NCI-H2029 (cell line): ENCODE measurements at regions not wholly inside any gene's neighbourhood (a gene's known extent, or its start where the extent isn't known, plus 50 kb on each side); places are given as distances from the start of the nearest gene placed in this dataset.
A peak's percentile ranks its signal among the peaks of the same experiment; 100 is the strongest.
"Not testable (repeated sequence)": the region's sequence is repeated elsewhere in the genome, so short reads cannot be mapped to it uniquely, and the experiment has no call there.

Source experiments
- DNase-seq: peaks from one replicate; lab custom pipeline; 2025; lab: John Stamatoyannopoulos, UW

DNA sequence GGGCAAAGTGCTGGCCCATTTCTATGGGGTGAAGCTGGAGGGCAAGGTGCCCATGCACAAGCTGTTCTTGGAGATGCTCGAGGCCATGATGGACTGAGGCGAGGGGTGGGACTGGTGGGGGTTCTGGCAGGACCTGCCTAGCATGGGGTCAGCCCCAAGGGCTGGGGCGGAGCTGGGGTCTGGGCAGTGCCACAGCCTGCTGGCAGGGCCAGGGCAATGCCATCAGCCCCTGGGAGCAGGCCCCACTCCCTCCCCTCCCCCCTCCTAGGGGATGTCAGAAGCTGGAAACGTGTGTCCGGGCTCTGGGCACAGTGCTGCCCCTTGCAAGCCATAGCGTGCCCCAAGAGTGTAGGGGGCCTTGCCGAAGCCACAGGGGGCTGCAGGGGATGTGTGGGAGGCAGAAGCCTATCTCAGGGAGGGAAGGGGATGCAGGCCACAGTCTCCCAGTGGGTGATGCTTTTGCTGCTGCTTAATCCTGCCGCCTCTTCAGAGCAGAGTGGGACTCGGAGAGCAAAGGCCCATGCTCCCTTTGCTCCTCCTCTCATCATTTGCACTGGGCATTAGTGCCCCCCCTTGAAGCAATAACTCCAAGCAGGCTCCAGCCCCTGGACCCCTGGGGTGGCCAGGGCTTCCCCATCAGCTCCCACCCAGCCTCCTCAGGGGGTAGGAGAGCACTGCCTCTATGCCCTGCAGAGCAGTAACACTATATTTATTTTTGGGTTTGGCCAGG is 85.2 kb downstream of the MRPL57 start:
- DNase-seq = not testable (repeated sequence)

DNA sequence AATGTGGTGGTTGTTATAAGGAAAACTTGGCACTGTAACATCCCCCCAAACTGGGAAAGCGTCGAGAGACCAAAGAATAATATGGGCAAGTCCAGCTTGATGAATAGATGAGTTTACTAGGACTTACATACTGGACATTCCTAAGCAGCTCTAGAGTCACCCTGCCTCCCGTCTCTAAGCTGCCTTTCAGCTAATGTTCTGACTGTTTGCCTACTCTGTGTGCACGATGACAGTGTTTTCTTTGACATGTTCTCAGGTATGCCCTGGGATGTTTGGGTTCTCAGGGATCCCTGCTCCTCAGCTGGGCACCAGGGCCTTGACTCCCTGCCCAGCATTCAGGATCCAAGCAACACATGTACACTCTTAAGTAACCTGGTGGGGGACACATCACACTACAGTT is 87.5 kb downstream of the MRPL57 start:
- DNase-seq = not testable (repeated sequence)

DNA sequence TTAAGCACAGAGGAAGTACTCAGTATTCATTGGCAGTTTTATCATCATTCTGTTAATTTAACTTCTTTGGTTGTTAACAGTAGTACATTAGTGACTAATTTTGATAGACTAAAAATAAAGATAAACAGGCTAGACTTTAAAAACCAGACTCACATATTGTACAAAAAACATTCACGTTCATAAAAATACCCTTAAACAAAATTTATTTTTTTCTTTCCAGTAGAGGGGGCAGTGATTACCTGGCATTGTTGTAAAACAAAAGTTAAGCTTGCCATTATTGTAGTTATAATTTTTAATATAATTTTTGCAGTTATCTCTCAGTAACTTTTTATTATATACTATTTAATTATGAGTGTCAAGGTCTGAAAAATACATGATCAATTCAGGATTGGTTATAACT is 92.0 kb downstream of the MRPL57 start:
- DNase-seq = not testable (repeated sequence)

DNA sequence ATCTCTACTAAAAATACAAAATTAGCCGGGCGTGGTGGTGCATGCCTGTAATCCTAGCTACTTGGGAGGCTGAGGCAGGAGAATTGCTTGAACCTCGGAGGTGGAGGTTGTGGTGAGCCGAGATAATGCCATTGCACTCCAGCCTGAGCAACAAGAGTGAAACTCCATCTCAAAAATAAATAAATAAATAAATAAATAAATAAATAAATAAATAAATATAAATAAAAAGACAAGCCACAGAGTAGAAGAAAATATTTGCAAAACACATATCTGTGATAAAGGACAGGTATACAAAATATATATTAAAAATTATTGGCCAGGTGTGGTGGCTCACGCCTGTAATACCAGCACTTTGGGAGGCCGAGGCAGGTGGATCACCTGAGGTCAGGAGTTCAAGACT is 96.0 kb downstream of the MRPL57 start:
- DNase-seq = not testable (repeated sequence)

DNA sequence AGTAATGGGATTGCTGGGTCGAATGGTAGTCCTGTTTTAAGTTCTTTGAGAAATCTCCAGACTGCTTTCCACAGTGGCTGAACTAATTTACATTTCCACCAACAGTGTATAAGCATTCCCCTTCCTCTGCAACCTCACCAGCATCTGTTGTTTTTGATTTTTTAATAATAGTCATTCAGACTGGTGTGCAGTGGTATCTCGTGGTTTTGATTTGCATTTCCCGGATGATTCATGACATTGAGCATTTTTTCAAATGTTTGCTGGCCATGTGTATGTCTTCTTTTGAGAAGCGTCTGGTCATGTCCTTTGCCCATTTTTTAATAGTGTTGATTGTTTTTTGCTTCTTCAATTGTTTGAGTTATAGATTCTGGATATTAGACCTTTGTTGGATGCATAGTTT is 98.0 kb downstream of the MRPL57 start:
- not testable (repeated sequence) for DNase-seq

DNA sequence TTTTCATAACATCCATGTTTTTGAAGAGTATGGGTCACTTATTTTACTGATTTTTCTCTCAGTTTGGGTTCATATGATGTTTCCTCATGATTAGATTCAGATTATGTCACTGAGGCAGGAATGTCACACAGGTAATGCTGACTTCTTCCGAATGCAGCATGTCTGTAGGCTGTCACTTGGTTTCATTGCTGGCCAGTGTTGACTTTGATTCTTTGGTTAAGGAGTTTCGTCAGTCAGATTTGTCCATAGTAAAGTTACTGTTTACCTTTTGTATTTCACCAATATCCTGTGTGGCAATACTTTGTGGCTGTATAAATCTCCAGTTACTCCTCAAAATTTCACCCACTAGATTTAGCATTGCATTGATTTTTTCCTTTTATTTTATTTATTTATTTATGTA is 105.6 kb downstream of the MRPL57 start:
- no peak for DNase-seq

DNA sequence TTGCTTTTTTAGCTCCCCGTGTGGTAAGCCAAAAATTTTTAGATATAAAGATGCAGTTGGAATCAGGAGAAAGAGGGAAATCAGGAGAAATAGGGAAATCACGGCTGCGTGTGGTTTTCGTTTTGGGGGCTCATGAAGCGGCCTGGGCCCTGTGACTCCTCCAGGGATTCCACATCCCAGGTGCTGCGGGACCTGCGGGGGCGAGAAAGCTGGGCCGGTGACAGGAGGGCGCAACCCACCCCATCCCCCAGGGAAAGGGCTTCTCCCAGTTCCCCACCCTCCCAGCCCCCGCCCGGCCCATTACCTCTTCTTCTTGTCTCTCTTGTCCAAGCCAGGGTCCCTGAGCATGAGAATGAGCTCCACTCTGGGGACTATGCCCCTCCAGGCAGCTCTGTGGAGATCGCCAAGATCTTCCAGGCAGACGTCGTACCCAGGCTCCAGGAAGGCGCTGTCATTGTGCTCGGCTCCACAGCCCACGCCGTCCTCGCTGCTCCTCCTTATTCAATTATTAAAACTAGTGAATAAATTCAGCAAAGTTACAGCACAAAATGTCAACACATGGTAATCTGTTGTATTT is 111.0 kb downstream of the MRPL57 start:
- DNase-seq = no peak

DNA sequence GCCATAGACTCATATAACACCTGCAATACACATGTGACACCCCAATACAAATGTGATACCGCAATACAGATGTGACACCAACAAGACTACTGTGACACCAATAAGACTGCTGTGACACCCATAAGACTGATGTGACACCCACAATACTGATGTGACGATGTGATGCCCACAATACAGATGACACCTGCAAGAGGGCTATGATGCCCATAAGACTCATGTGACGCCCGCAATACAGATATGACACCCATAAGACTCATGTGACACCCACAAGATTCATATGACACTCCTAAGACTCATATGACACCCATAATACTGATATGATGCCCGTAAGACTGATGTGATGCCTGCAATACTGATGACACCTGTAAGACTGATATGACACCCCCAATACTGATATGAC is 113.0 kb downstream of the MRPL57 start:
- DNase-seq = no peak

DNA sequence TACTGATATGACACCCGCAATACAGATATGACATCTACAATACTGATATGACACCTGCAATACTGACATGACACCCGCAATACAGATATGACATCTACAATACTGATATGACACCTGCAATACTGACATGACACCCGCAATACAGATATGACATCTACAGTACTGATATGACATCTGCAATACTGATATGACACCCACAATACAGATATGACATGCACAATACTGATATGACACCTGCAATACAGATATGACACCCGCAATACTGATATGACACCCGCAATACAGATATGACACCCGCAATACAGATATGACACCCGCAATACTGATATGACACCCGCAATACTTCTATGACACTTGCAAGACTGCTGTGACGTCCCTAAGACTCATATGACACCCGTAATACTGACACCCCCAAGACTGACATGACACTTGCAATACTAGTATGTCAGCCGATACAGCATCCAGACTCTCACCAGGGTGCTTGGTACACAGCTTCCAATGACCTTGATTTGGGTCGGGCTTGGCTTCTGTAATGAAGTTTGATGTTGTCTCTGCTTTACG is 114.1 kb downstream of the MRPL57 start:
- DNase-seq = not testable (repeated sequence)

DNA sequence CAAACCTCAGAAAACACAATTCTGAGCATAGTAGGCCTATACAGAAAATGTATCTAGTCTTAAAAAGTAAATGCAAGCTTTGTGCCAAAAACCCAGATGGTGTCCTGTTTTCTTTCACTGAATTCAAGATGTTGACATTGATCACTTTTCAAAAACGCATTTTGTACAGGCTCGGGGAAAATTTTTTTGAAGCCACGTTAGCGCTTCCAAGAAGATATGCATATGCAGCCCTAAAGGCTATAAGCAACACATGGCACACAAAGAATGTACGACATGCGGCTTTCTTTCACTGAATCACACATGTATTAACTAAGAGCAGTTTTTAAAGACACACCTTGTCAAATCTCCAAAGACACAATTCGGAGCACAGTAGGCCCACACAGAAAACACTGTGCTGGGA is 115.4 kb downstream of the MRPL57 start:
- no peak for DNase-seq

DNA sequence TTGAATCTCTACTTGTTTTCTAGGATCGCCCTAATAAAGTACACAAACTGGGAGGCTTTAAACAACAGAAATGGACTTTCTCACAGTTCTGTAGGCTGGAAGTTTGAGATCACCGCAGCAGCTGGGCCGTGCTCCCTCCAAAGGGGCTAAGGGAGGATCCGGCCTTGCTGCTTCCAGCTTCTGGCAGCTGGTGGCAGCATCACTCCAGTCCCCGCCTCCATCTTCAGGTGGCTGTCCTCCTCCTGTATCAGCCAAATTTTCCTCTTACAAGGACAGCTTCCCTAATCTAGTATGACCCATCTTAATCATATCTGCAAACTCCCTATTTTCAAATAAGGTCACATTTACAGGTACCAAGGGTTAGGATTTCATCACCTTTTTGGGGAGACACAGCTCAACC is 120.5 kb downstream of the MRPL57 start:
- peak; percentile 22 for DNase-seq

DNA sequence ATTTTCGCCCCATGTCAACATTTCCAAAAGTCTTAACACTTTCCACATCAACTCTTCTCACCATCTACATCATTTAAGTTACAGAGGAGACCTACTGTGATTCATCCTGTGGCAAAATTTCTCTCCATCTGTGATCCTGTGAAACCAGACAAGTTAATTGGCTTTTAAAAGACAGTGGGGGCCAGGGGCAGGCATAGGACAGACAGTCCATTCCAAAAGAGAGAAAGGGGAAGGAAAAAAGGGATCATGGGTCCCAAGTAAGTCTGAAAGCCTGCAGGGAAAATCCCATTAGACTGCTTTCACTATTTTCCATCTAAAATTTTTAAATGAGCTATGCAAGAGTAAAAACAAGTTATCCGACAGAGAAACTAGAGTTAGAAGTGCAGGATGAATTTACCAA is 121.0 kb downstream of the MRPL57 start:
- DNase-seq = no peak

DNA sequence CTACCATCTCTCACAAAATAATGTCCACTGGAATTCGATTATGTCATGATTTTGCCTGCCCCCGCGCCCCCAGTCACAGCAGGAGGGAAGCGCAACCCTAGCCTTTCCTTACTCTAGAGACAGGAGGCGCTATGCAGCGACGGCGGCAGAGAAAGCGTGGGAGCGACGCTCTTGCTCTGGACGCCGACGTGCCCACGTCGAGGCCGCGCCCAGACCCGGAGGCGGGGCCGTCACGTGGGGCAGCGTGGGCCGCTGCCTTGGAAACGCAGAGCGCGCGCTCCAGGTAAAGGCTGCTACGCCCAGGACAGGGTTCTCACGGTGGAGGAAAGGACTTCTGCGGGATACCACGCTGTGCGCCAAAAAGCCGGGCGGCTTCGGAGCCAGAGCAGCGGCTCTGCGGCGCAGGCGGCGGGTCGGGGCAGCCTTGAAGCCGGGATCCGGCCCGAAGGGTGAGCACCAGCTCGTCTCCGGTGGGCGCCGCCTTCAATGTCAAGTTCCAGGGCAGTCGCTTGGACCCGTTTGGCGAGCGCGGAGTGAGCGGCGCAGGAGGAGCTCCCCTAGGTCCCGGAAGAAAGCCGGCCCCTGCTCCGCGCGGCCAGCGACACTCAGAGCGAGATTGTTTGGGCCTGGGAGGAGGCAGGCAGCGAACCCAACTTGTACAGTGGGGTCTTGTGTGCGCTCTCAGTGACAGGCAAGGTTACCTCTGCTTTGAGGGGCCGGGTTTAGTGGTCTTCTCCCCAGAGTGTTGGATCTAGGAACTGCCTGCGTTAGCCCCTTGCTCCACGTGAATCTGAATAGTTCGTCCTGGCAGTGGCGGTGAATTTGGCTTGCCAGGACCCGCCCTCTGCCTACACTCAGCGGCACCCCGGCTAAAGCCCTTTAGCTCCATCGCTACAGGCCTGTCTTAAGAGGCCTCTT is 121.7 kb downstream of the MRPL57 start:
- peak; percentile 82 for DNase-seq

DNA sequence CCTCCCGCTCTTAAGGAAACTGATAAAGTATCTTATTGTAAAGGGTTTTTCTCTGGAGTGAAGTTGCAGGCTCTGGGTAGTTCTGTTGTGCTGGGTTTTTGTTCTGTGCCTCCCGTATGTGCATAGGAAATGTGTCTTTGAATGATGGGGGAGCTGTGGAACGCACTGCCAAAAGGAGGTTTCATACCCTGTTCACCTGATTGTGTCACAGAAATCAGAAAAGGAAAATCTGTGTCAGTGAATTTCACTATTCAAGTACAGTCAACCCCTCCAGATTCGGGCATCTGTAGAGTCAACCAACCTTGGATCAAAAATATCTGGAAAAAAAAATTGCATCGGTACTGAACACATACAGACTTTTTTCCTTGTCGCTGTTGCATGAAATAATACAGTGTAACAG is 127.8 kb downstream of the MRPL57 start:
- no peak for DNase-seq

DNA sequence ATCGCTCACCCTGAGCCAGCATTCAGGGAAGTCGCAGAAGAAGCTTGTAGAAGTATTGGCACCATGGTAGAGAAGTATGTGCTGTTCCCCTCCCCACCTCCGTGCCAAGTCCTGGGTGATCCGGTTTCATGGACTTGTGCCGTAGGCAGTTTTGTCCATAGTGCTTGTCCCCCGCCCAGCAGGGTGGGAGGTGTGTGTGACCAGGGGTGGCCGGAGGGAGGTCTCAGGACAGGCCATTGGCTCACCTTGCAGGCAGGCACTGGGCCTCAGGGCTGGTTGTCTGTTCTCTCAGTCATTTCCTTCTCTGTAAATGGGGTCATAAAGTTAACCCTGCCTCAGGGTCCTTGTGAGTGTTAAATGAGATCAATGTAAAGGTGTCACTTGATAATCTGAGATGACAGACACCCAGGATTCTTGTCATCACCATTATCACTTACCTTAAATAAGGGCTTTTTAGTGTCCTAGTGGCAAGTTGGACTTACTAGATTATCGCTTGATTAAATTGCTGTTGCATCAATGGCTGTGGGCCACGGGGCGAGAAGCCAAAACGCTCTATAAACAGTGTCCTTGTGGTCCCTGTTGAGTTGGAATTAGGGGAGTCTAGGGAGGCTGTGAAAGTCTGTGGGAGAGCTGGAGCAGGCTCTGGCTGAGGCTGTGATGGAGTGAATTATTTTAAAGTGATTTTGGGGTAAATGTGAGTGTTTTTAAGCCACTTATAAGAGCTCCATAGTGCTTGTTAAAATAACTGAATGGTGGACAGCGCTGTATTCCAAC is 130.0 kb downstream of the MRPL57 start:
- DNase-seq = not testable (repeated sequence)

DNA sequence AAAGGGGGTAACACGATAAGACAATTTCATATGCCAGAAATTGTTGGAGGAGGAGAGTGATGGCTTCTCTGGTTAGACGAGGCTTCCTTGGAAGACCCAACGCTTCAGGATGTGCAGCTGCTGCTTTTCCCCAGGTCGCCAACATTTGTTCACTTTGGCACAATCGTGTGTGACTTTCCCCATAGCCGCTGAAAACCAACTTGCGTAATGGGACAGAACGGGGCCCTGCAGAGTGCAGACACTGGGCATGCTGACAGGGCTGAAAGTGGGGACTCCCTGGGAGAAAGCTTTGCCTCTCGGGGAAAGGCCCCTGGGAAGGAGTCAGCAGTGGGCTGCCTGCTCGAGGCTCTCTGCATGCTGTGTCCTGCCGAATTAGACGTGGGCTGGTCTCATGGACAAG is 130.7 kb downstream of the MRPL57 start:
- not testable (repeated sequence) for DNase-seq

DNA sequence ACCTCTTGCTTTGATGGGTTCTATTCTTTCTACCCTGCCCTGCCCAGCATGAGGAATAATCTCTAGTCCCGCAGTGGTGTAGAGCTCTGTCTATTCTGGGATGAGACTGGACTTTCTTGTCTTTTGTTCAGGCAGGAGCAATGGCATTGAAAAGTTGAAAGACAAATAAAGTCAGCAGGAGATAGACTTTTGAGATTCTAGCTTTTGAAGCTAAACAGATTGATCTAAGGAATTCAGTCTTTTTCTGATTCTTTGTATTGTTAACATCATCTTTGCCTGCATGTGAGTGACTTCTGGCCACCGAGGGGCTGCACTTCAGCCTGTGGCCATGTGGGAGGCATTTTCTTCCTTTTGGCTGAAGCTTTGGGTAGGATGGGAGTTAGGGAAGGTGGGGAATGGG is 132.4 kb downstream of the MRPL57 start:
- no peak for DNase-seq

DNA sequence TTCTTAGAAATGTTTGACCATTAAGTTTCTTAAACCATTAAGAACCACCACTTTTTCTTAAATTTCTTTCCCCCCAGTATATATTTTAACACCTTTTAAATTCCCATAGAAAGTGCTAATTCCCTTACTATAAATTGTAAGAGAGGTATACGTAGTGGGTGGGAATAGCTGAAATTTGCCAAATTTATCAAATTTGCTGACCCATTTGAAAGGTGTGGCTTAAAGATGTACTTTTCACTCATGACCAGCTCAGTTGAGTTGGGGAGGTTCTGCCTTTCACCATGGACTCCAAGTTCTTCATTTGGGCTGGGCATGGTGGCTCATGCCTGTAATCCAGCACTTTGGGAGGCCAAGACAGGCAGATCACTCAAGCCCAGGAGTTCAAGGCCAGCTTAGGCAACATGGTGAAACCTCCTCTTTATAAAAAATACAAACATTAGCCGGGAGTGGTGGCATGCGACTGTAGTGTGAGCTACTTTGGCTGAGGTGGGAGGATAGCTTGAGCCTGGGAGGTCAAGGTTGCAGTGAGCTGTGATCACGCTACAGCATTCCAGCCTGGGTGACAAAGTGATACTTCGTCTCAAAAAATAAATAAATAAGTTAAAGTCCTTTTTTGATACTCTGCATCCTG is 133.2 kb downstream of the MRPL57 start:
- no peak for DNase-seq

DNA sequence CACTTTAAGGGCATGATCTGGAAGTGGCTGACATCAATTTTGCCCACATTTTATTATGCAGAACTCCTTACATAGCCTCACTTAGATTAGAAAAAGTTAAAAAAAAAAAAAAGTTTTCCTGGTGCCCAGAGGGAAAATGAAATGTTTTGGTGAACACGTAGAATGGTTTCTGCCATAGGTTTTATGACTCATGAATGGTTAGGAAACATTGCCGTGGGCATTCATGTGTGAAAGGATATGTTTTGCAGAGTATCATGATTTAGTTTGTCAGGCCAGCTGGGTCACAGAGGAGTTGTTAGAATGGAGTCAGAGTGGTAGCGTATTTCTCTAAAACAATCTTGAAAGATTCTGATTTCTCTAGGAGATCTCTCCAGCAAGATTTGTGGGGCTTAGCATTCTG is 133.8 kb downstream of the MRPL57 start:
- DNase-seq = no peak

DNA sequence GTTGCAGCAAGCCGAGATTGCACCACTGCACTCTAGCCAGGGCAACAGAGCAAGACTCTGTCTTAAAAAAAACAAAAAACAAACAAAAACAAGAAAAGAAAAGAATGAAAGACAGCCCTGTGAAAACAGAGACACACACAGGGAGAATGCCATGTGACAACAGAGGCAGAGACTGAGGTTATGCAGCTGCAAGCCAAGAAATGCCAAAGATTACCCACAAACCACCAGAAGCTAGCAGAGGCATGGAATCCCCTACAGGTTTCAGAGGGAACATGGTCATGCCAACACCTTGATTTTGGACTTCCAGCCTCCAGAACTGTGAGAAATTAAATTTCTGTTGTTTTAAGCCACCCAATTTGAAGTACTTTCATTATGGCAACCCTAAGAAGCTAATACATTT is 138.5 kb downstream of the MRPL57 start:
- not testable (repeated sequence) for DNase-seq

DNA sequence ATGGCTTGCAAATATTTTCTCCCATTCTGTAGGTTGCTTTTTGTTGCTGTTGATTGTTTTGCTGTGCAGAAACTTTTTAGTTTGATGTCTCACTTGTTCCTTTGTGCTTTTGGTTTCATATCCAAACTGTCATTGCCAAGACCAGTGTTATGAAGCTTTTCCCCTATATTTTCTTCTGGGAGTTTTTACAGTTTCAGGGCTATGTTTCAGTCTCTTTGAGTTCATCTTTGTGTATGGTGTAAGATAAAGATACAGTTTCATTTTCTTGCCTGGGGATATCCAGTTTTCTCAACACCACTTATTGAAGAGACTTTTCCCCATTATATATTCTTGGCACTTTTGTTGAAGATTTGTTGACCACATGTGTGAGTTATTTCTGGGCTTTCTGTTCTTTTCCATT is 139.9 kb downstream of the MRPL57 start:
- DNase-seq = no peak
